NCI-H524 (cell line): ENCODE measurements at regions not wholly inside any gene's neighbourhood (a gene's known extent, or its start where the extent isn't known, plus 50 kb on each side); places are given as distances from the start of the nearest gene placed in this dataset.
"Not testable (repeated sequence)": the region's sequence is repeated elsewhere in the genome, so short reads cannot be mapped to it uniquely, and the experiment has no call there.

Experiments
- DNase-seq, 2 experiments: peaks; one replicate each; lab custom pipeline; 2025; lab: John Stamatoyannopoulos, UW

DNA sequence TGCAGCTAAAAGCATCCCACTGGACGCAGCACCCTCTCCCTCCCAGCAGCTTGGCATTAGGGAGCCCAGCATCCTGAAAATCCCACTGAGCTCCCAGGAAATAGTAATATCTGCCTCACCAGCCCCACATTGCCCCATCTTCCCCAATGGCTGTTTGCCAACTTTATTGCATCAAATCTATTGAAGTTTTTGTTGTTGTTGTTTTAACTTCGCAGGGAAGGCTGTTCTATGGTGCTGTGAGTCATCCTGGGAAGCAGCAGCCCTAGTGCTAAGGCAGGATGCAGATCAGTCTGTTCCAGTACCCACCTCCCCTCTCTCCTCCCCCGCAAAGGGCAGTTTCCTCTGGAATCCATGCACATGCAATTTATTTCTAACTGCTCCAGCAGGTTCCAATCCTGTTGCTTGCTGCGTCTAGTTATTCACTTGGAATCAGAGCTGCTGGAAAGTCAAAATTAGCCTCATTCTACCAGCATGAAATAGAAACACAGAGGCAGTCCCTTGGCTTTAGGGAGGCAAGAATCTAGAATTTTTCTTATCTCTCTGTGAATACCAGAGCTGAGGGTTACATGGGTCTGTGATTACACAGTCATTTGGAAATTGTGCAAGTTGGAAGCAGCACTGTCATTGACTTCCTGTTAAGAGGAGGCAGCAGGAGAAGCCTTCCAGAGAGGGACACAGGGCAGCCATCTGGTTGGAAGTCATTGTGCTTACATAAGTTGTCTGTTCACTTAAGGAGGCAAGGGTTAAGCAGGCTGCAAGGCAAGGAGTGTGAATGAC lies 115.9 kb upstream of the CACUL1 start:
- DNase-seq: peak in 1 of 2 experiments; percentile 25

DNA sequence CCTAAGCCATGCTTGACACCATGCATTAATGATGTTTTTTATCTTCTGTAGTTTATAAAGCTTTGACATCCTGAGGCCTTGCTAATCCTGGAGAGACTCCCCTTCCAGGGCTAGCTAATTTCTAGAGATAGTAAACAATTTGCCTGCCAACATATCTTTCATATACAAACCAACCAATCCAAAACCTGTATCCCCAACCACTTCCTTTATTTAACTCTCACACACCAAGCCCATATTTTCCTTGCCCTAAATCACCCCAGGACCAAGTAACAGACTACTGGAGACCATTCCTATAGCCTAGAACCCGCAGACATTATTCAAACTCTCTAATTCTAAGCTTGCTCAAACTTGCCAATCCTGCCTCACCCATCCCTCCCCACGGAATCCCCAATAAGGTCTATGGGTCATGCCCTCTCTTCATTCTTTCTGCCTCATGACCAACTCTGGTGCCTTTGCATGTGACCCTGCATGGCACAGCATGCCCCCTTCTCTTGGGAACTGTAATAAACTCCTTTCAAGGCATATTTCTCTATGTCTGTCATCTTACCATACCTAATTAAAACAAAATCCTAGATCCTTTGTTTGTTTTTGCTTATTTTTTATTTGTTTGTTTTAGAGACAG lies 116.6 kb upstream of the CACUL1 start:
- no peak for DNase-seq

DNA sequence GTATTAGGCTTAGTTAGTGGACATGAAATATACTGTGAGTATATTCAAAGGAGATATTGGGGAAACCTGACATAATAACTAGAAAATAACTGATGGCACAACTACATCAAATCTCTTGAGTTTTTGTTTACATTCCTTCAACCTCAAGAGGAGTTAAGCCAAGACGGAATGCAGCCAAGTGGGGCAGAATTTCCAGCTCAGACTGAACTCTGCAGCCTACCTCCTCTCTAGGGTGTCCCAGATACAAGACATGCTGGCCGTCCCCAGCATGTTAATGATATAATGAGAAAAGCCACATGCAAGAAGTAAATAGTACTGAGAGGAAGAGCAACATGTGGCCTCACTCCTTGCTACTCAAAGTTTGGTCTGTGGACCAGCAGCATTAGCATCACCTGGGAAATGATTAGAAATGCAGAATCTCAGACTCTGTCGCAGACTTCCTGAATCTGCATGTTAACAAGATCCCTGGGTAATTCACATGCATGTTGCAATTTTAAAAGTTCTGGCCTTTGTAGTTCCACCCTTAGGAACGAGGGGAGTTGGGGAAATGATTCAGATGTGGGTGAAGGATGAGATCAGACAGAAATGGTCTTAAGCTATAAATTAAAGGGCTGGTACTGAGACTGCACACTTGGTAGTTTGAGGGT lies 118.4 kb upstream of the CACUL1 start:
- no peak for DNase-seq

DNA sequence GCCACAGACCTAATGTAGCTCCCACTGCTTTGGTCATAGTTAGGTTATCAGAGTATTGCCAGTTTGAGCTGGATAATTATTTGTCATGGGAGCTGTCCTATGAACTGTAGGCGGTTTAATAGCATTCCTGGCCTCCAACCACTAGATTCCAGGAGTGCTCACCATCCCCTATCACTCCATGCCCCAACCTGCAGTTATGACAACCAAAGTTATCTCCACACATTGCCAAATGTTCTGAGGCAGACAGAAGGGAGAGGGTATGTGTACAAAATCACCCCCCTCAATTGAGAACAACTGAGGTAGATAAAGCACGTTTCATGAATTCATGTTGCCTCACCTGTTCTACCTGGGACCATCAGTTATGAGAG lies 119.0 kb upstream of the CACUL1 start:
- DNase-seq: no peak

DNA sequence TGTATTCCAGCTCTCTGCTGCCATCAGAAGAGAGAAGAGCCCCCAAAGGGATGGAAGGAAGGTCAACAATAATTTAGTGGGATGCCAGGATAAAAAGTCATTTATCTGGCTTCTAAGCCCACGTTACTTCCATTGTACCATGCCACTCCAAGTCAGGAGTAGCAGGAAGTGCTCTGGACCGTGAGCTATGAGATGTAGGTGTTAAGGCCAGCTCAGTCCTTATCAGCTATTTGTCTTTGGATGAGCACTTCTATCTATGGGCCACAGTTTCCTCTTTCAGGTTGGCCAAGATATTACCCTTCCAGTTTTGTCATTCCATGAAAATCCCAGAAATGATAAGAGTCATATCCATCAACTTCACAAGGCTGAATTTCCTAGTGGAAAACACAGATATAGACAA lies 119.4 kb upstream of the CACUL1 start:
- no peak for DNase-seq

DNA sequence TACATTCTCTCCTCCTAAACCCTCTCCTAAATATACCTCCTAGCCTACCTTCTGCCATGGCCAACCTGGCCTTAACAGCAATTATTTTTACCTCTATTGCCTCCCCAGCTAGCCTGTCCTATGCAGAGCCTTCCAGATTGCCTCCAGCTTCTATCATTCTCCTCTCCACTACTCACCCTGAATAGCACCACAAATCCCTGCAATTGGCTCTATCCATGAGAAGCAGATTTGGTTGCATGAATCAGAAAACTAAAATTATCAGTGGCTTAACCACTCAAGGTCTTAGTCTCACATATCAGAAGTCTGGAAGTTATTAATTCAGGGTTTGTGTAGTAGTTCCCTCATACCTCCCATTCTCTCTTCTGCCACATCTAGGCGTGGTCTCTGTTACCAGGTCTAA lies 120.3 kb upstream of the CACUL1 start:
- DNase-seq: no peak

DNA sequence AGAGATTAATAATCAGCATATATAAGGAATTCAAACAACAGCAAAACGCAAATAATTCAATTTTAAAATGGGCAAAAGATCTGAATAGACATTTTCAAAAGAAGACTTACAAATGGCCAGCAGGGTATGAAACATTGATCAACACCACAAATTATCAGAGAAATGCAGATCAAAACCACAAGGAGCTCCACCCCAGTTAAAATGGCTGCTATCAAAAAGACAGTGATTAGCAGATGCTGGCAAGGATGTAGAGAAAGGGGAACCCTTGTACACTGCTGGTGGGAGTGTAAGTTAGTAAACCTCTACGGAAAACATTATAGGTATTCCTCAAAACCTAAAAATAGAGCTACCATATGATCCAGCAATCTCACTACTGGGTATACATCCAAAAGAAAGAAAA lies 128.0 kb upstream of the CACUL1 start:
- DNase-seq: no peak

DNA sequence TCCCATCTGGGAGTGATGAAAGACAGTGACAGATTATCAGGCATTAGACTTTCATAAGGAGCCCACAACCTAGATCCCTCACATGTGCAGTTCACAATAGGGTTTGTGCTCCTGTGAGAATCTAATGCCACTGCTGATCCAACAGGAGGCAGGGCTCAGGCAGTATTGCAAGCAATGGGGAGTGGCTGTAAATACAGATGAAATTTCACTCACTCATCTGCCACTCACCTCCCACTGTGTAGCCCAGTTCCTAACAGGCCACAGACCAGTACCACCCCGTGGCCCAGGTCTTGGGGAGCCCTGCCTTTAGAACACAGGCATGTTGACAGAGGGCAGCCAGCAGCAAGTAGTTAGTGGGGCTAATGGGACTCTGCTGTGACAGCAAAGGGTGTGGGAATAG lies 137.3 kb upstream of the NANOS1 start:
- no peak for DNase-seq

DNA sequence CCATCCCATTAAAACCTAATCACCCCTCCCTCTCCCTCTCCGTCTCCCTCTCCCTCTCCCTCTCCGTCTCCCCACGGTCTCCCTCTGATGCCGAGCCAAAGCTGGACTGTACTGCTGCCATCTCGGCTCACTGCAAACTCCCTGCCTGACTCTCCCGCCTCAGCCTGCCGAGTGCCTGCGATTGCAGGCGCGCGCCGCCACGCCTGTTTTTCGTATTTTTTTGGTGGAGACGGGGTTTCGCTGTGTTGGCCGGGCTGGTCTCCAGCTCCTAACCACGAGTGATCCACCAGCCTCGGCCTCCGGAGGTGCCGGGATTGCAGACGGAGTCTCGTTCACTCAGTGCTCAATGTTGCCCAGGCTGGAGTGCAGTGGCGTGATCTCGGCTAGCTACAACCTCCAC lies 134.6 kb upstream of the NANOS1 start:
- DNase-seq: not testable (repeated sequence)

DNA sequence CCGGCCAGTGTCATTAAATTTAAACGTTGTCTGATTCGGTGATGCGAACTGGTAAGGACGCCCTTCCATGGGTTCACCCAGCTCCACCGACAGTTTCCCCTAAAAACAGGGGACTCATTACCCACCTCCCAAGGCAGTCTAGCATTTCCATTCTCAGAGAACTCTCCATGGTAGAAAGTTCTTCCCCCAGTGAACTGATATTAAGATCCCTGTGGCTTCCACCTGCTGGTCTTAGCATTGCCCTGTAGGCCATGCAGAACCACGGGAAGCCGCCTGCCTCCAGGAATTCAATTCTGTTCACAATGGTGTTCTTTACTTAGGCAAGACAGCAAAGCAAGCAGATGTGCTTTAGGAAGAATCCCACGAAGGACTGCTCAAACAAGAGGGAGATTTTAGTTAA lies 128.9 kb upstream of the NANOS1 start:
- DNase-seq: no peak

DNA sequence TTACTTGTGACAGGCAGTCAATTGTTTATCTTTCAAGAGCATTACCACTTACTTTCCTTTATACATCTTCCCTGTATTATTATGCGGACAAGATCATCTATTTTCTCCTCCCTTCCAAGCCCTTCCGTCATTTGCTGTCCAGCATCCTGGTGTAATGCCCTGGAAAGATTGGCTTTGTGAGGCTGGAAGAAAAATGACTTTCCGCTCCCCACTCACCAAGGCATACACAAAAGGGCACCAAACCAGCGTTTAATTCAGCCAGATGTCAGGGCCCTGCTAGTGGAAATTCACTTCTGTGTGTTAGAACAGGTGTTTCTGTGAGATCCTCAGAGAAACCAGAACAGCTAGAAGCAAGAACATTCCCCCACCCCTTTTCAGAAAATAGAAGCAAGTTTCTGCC lies 128.1 kb upstream of the NANOS1 start:
- peak in 1 of 2 experiments; percentile 0 for DNase-seq

DNA sequence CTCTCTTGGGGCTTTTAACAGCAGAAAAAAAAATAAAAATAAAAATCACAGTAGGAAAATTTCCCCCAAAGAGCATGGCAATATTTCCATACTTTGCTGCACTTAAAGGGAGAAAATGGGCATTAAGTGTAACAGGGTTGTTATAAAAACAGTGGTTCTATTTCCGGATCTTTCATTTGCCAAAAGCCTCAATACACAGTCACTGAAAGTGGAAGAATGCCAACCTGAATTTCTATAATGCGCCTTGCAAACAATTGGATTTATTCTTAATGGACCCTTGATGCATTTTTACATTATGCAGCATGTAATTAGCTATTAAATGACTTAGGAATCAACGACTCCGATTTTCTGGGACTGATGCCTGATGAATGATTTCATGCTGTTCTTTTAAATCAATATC lies 127.6 kb upstream of the NANOS1 start:
- DNase-seq: no peak

DNA sequence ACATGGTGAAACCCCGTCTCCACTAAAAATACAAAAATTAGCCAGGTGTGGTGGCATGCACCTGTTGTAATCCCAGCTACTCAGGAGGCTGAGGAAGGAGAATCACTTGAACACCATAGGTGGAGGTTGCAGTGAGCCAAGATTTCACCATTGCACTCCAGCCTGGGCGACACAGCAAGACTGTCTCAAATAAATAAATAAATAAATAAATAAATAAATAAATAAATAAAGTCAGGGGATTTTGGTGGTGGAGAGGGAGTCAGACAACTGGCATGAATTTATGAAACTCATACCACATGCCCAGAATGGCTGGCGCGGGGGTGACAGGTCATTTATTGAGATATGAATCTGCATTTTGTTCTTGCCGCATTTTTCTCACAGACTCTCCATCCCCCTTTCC lies 126.9 kb upstream of the NANOS1 start:
- not testable (repeated sequence) for DNase-seq

DNA sequence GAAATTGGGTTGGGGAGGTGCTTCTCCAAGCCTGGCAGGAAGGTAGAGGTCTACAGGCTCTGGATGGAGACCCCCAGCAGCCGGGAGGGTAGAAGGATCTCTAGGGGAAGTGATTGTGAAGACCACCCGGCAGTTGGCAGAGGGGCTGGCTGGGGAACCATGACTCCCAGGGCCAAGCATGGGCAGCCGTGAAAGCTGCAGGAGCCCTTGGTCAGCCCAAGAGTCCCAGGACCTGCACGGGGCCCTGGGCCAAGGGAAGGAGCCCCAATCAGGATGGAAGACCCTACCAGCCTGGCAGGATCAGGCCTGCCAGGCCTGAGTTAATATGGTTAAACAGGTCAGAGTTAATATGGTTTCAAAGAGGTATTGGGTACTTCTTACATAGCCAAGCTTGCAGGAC lies 126.3 kb upstream of the NANOS1 start:
- DNase-seq: no peak

DNA sequence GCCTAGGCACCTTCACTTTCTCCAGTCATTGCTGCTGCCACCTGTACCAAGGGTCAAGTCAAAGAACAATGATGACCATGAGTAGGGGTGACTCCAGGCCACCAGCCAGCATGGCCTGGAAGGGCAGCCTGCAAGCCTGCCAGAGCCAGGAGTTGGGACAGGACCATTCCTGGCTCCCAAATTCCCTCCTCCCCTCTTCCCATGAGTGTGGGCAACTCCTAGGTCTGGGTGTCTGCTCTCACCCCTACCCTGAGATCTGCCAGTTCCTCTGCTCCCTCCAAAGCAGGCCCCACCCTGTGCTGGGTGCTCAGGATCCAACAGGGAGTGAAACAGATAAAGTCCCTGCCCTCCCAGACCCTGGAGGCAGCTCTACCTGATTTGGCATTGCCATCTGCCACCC lies 125.8 kb upstream of the NANOS1 start:
- DNase-seq: no peak

DNA sequence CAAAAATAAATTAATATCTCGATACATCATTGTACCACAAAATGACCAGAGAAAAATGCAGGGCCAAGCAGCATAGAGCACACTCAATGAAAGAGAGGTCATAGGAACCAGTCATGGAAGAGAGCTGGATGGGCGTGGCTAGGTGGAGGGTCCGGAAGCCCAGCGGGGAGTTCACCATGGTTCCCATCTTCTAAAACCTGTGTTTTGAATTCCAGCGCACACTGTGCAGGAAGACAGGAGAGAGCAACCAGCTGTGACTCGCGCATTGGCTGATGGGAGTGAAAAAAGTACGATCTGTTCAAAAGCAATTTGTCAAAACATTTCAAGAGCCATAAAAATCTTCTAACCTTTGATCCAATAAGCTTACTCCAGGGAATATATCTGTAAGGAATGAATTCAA lies 125.2 kb upstream of the NANOS1 start:
- peak; percentile 52 to 54 for DNase-seq

DNA sequence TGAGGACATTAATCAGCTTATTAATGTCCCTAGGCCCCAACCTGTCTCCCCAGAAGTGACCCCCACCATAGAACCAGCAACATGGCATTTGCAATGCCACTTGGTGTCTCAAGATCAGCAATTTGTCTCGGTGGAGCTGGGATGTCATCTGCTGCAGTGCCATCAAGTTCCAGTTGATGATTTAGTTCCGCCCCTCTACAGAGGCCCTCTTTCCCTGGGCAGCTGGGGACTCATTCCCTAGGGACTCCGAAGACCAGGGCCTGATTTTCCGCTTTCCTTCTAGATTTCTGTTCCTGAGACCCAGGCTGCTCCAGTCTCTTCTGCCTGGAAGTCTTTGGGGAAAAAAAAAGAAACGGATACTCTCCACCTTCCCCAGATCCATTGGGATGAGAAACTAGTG lies 122.5 kb upstream of the NANOS1 start:
- peak in 1 of 2 experiments; percentile 0 for DNase-seq

DNA sequence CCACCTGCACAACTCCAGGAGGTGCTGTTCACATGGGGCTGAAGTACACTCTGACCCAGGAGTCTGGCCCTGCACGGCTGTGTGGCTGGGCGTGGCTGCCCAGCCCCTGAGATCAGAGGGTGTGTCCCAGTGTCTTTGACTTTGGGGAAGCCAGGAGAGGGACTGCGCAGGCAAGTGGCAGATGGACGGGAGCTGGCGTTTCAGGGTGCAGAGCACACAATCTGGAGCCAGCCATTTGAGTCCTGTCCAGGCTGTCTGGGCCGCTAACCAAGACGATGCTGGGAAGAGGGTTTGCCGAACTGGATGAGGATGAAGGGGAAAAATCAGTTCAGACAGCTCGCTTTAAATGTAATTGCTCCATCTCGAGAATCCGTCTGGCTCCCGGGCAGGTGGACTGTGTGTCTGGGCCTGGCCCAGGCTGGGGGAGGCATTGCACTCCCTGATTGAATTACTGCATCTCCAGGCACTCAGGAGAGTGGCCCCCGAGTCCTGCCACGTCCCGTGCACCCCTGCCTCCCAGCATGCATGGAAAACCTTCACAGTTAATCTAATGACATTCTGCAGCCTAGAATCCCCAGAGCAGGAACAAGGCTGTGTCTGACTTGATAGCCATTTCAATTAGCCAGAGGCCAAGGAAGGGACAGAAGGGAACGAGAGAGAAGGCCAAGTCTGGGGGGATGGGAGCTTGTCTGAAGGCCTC lies 120.8 kb upstream of the NANOS1 start:
- DNase-seq: peak; percentile 18 to 76

DNA sequence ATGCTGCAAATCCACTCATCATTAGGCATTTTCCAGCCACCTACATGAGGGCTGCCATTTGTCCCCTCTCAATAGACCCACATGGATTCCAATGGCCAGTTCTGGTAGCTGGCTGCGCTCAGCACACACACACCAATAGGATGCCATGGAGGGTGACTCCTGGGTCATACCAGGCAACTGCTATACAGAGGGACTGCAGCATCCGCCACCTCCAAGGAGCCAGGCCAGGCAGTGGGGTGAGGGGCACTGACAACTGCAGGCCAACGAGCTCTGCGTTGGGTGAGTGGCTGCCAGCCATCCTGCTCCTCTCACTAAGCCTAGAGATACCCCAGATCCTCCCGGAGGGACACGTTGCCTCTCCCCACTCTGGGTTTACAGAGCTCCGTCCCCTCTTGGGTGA lies 118.8 kb upstream of the NANOS1 start:
- DNase-seq: no peak

DNA sequence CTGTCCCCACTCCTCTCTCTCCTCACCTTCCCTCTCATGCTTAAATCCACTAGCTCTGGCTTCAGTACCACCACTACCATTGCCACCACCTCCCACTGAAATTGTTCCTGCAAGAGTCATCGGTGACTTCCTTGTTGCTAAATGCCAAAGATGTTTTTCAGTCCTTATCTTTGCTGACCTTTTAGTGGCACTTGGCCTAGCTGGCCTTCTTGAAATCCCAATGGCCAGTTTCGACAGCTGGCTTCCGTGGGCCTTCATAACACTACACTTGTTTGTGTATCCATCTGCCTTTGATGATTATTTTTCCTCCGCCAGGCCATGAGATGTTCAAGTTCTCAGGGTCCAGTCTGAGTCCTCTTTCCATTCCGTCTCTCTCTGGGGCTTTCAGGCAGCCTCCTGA lies 118.2 kb upstream of the NANOS1 start:
- DNase-seq: no peak

DNA sequence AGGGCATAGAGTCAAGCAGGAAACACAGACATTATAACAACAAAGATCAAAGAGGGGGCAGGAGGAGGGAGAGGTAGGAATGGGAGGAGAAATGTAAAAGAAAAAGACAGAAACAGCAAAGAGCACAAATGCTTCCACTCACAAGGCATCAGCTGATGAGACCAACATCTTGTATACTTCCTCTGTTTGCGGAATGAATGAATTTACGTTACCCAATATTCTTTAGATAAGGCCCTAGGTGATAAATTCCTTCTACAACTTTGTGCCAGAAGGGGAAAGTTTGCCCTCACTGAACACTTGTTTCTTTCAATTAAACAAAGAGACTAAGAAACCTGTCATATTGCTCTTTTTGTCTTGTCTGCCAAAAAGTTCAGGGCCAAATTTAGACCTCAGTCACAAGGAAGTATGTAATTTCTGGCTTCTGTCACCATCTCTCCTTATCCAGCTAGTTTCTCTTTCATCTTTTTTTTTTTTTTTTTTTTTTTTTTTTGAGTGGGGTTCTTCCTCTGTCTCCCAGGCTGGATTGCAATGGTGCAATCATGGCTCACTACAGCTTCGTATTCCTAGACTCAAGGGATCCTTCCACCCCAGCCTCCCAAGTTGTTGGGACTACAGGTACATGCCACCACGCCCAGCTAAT lies 116.4 kb upstream of the NANOS1 start:
- DNase-seq: no peak

DNA sequence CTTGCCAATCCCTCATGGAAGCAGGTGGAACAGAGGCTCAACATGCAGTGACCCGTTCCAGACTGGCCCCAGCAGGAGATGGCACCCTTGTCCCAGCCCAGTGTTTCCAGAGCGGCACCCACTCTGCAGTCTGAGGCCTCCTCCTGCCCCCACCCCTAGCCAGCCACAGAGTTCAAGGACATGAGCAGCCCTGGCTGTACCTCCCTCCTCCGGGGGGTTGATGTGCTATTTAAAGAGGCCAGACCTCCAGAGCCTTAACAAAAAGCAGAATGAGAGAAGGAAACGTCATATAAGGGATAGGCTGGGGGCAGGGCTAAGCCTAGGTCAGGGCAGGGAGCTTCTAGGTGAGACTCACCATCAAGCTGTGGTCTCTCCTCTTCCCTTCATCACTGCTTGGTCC lies 115.7 kb upstream of the NANOS1 start:
- DNase-seq: peak in 1 of 2 experiments; percentile 4
